Progenitor cell of endocrine pancreas (in vitro differentiated cells): ENCODE measurements at regions not wholly inside any gene's neighbourhood (a gene's known extent, or its start where the extent isn't known, plus 50 kb on each side); places are given as distances from the start of the nearest gene placed in this dataset.

ENCODE experiments used
- DNase-seq: peaks from one replicate; pipeline ENCODE4 v3.0.0; 2021; ENCODE audit warnings: low spot score; ENCODE audit not compliant: unreplicated experiment
- H3K27ac Mint-ChIP-seq: 2 replicates; pipeline ENCODE4 v1.8.0; 2021; ENCODE audit warnings: mild to moderate bottlenecking, moderate library complexity, mixed read lengths
- H3K27me3 Mint-ChIP-seq: 2 replicates; pipeline ENCODE4 v1.8.0; 2021; ENCODE audit warnings: mixed read lengths
- H3K36me3 Mint-ChIP-seq: 2 replicates; pipeline ENCODE4 v1.8.0; 2022; ENCODE audit warnings: mixed read lengths; ENCODE audit not compliant: insufficient read depth
- H3K4me1 Mint-ChIP-seq: 2 replicates; pipeline ENCODE4 v1.8.0; 2021; ENCODE audit warnings: low read depth, mixed read lengths
- H3K4me3 Mint-ChIP-seq: 2 replicates; pipeline ENCODE4 v1.8.0; 2021; ENCODE audit warnings: low read depth, mild to moderate bottlenecking, moderate library complexity, mixed read lengths
- H3K9me3 Mint-ChIP-seq: 2 replicates; pipeline ENCODE4 v1.8.0; 2021; ENCODE audit warnings: low read depth, mixed read lengths
- TF ChIP-seq, protein P1 (sequence below): fragments of 200-600 bp; sonication (generic); IDR thresholded peaks from one replicate; pipeline ENCODE4 v1.5.0; 2021; ENCODE audit warnings: antibody characterized with exemption, mild to moderate bottlenecking; ENCODE audit not compliant: unreplicated experiment

DNA sequence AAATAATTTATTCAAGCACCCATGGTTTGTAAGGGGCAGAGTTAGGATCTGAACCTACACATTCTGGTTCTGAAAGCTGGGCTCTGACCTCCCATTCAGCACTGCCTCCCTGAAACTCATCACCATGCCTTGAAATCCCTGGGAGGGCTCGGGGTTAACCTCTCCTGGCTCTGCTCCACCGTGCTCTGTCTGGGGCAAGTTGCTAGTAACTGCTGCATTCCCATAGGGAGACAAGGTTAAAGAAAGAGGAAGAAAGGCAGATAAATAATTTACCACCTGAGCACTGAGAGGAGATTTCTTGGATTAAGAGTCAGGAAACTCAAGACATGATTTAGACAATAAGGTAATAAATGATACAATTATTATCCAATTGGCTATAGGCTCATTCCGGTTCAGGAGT is 199.3 kb downstream of the KIF18A start:
- Mint-ChIP-seq H3K36me3 (no peaks in the 10 kb centered on the region), H3K27me3 (no peaks in the 10 kb centered on the region)
- TF ChIP-seq, protein P1, sequence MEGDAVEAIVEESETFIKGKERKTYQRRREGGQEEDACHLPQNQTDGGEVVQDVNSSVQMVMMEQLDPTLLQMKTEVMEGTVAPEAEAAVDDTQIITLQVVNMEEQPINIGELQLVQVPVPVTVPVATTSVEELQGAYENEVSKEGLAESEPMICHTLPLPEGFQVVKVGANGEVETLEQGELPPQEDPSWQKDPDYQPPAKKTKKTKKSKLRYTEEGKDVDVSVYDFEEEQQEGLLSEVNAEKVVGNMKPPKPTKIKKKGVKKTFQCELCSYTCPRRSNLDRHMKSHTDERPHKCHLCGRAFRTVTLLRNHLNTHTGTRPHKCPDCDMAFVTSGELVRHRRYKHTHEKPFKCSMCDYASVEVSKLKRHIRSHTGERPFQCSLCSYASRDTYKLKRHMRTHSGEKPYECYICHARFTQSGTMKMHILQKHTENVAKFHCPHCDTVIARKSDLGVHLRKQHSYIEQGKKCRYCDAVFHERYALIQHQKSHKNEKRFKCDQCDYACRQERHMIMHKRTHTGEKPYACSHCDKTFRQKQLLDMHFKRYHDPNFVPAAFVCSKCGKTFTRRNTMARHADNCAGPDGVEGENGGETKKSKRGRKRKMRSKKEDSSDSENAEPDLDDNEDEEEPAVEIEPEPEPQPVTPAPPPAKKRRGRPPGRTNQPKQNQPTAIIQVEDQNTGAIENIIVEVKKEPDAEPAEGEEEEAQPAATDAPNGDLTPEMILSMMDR, result no peak

DNA sequence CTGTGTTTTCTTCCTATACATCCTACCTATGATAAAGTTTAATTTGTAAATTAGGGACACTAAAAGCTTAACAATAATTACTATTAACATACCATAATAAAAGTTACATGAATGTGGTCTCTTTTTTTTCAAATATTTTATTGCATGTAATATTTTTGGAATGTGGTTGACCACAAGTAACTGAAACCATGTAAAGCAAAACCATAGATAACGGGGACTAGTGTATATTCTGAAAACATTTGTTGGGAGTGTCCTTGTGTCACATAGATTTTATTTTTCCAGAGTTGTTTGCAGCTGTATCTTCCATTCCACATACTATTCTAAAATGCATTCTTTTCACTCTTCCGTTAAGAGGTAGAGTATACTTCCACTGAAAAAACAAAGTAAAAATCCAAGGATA is 200.4 kb downstream of the KIF18A start:
- Mint-ChIP-seq H3K27me3 (no peaks in the 10 kb centered on the region), H3K36me3 (no peaks in the 10 kb centered on the region), H3K4me1 (no peaks in the 10 kb centered on the region), H3K27ac (no peak overlapping the region), H3K4me3 (no peak overlapping the region), H3K9me3 (no peaks in the 10 kb centered on the region)
- no peak for DNase-seq
- TF ChIP-seq, protein P1, result no peak

More for the DNA sequence above, 199.3 kb downstream of the KIF18A start:
- H3K27ac Mint-ChIP-seq, result no peak overlapping the region
- no peaks in the 10 kb centered on the region for H3K9me3 Mint-ChIP-seq
- DNase-seq, result no peak
- no peak overlapping the region for H3K4me3 Mint-ChIP-seq
- no peaks in the 10 kb centered on the region for H3K4me1 Mint-ChIP-seq

DNA sequence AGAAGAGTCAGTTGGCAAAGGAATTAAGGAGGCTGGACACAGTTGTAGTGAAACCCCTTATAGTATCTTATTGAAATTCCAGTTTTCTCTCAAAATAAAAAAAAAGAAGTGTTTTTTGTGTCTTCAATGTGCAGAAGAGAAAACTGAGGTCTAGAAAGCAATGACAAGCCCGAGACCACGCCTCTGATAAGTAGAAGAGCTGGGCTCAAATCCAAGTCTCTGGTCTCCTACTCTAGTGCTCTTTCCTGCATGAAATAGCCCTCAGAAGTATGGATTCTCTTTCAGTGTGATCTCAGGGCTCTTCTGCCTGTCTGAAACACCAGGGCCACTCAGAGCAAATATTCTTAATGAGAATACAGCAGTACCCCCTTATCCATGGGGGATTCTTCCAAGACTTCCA is 200.9 kb downstream of the KIF18A start:
- DNase-seq, result no peak
- H3K4me1 Mint-ChIP-seq, result no peaks in the 10 kb centered on the region
- no peak overlapping the region for H3K4me3 Mint-ChIP-seq
- no peaks in the 10 kb centered on the region for H3K9me3 Mint-ChIP-seq
- TF ChIP-seq, protein P1, result no peak
- no peaks in the 10 kb centered on the region for H3K36me3 Mint-ChIP-seq
- no peak overlapping the region for H3K27ac Mint-ChIP-seq
- H3K27me3 Mint-ChIP-seq, result no peaks in the 10 kb centered on the region

DNA sequence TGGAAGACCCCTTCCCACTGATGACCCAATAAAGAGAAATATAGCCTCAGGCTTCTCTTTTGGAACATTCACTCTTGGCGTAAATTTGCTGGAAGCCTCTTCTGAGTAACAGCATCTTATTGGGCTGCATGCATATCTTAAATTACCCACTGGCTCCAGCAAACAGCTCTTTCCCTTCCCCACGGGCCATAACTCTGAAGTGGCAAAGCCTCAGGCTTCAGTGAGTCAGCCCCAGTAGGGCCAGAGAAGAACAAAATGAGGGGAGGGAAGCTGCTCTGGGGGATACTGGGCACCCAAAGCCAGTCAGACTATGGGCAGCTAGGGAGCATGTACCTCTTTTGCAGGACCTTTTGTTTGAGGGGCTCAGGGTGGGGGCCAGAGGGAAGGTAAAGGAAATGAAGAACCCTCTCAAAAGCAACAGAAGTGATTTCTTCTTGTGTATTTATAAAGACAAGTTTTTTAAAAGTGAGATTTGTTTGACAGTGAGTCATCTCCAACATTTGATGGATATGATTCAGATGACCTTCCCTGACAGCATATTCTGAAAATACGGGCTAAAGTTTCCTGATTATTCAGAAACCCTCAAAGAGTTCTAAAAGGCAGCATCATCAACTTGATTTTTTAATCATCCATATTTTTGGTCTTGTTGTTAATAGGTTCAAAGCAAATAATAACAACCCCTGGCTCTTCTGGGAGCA is 203.4 kb downstream of the KIF18A start:
- H3K36me3 Mint-ChIP-seq, result no peaks in the 10 kb centered on the region
- H3K4me1 Mint-ChIP-seq, result no peaks in the 10 kb centered on the region
- H3K27me3 Mint-ChIP-seq, result no peaks in the 10 kb centered on the region
- TF ChIP-seq, protein P1, result no peak
- H3K4me3 Mint-ChIP-seq, result no peak overlapping the region
- no peak for DNase-seq
- H3K27ac Mint-ChIP-seq, result no peak overlapping the region
- no peaks in the 10 kb centered on the region for H3K9me3 Mint-ChIP-seq

DNA sequence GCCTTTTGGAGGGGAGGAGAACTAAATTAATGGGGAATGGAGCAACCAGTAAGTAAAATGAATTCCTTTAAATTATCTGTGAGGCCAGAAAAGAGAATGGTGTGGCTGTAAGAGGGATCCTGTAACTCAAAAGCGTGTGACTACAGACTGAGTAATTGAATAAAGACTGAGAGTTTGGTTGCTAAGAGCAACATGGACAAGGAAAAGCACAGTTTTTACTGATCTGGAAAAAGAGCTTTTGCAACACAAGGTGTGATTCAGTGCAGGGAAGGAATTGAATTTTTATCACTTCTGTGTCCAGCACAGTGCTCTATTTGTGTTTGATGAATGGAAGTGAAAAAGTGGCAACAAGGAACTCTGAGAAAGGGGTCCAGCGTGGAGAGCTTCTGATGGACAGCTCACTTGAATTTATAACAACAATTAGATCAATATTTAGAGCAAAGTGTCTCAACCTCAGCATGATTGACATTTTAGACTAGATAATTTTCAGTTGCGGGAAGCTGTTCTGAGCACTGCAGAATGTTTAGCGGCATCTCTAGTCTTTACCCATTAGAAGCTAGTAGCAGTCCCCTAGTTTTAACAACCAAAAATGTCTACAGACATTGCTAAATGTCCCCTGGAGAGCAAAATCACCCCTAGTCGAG is 202.8 kb upstream of the BDNF start:
- no peak for DNase-seq
- no peaks in the 10 kb centered on the region for H3K36me3 Mint-ChIP-seq
- H3K4me3 Mint-ChIP-seq, result no peak overlapping the region
- TF ChIP-seq, protein P1, result no peak
- no peaks in the 10 kb centered on the region for H3K4me1 Mint-ChIP-seq
- H3K27ac Mint-ChIP-seq, result no peak overlapping the region
- H3K9me3 Mint-ChIP-seq, result no peaks in the 10 kb centered on the region
- no peaks in the 10 kb centered on the region for H3K27me3 Mint-ChIP-seq
